SK-N-MC (cell line): ENCODE measurements at regions not wholly inside any gene's neighbourhood (a gene's known extent, or its start where the extent isn't known, plus 50 kb on each side); places are given as distances from the start of the nearest gene placed in this dataset.

Experiments used
- EZH2 ChIP-seq: fragments of 200-600 bp; sonication (generic); IDR thresholded peaks from one replicate; pipeline ENCODE4 v1.6.1; 2017; ENCODE audit warnings: antibody characterized with exemption
- FOXP2 ChIP-seq: optimal IDR thresholded peaks from 2 replicates; pipeline ENCODE3; 2011; ENCODE audit warnings: mild to moderate bottlenecking, moderate library complexity; ENCODE audit not compliant: insufficient read depth; ENCODE audit errors: extremely low read length, control extremely low read depth
- POLR2AphosphoS5 ChIP-seq: IDR thresholded peaks from 2 replicates; pipeline ENCODE4 v1.6.1; 2012; ENCODE audit warnings: mild to moderate bottlenecking, low read depth, low read length, borderline replicate concordance

- TF ChIP-seq EZH2: no peak
- no peak for TF ChIP-seq POLR2AphosphoS5
- no peak for TF ChIP-seq FOXP2
Observed at GRCh38 chr3:118817748-118818165, 216.9 kb downstream of the IGSF11 start.
